Spinal cord (tissue), 1 donor: ENCODE measurements at regions not wholly inside any gene's neighbourhood (a gene's known extent, or its start where the extent isn't known, plus 50 kb on each side); places are given as distances from the start of the nearest gene placed in this dataset. TPM values are rescaled to one million over a fixed set of nuclear protein-coding genes. Genes with fewer than 3 reads are reported as not detected.

Source experiments
- small RNA-seq: library from RNA; depleted of rRNA; stranded (forward); fragments of <200 nt; gene quantifications from one replicate; pipeline ENCODE3, GENCODE V24; 2014; ENCODE audit warnings: low replicate concordance

Small RNAs in the stretch of these regions (small RNA-seq; reads per million reads assigned to genes)
- gene MIR1185-1 (0.22 reads per million, percentile 11 among the genes with 10 or more reads in this experiment), gene MIR1185-2 (0.14 reads per million), gene MIR1193 (not detected), gene MIR1197 (36.3 reads per million, percentile 97 among the genes with 10 or more reads in this experiment), gene MIR134 (83.7 reads per million, percentile 98 among the genes with 10 or more reads in this experiment), gene MIR154 (12.2 reads per million, percentile 96 among the genes with 10 or more reads in this experiment), gene MIR299 (15.3 reads per million, percentile 96 among the genes with 10 or more reads in this experiment), gene MIR300 (not detected), gene MIR323A (128 reads per million, percentile 98 among the genes with 10 or more reads in this experiment), gene MIR323B (15.6 reads per million, percentile 96 among the genes with 10 or more reads in this experiment), gene MIR329-1 (not detected), gene MIR329-2 (not detected), gene MIR369 (86.4 reads per million, percentile 98 among the genes with 10 or more reads in this experiment), gene MIR377 (25.7 reads per million, percentile 97 among the genes with 10 or more reads in this experiment), gene MIR379 (20.3 reads per million, percentile 97 among the genes with 10 or more reads in this experiment), gene MIR380 (13.6 reads per million, percentile 96 among the genes with 10 or more reads in this experiment), gene MIR381 (159 reads per million, percentile 98 among the genes with 10 or more reads in this experiment), gene MIR409 (537 reads per million, percentile 99 among the genes with 10 or more reads in this experiment), gene MIR411 (955 reads per million, percentile 99 among the genes with 10 or more reads in this experiment), gene MIR412 (74.7 reads per million, percentile 98 among the genes with 10 or more reads in this experiment), gene MIR485 (45.6 reads per million, percentile 97 among the genes with 10 or more reads in this experiment), gene MIR487A (59.1 reads per million, percentile 98 among the genes with 10 or more reads in this experiment), gene MIR487B (167 reads per million, percentile 98 among the genes with 10 or more reads in this experiment), gene MIR494 (8.5 reads per million, percentile 95 among the genes with 10 or more reads in this experiment), gene MIR495 (18.6 reads per million, percentile 97 among the genes with 10 or more reads in this experiment), gene MIR496 (7.4 reads per million, percentile 95 among the genes with 10 or more reads in this experiment), gene MIR539 (19.0 reads per million, percentile 97 among the genes with 10 or more reads in this experiment), gene MIR541 (9.2 reads per million, percentile 96 among the genes with 10 or more reads in this experiment), gene MIR543 (14.0 reads per million, percentile 96 among the genes with 10 or more reads in this experiment), gene MIR544A (not detected), gene MIR654 (767 reads per million, percentile 99 among the genes with 10 or more reads in this experiment), gene MIR655 (5.0 reads per million, percentile 94 among the genes with 10 or more reads in this experiment), gene MIR656 (5.6 reads per million, percentile 95 among the genes with 10 or more reads in this experiment), gene MIR668 (8.9 reads per million, percentile 96 among the genes with 10 or more reads in this experiment), gene MIR758 (25.5 reads per million, percentile 97 among the genes with 10 or more reads in this experiment), gene MIR889 (316 reads per million, percentile 99 among the genes with 10 or more reads in this experiment), gene RF00012 (0.06 reads per million), gene RF00181 (not detected), gene SNORD114-10 (4.1 reads per million, percentile 94 among the genes with 10 or more reads in this experiment), gene SNORD114-11 (4.0 reads per million, percentile 94 among the genes with 10 or more reads in this experiment), gene SNORD114-12 (16,933 reads per million, percentile 100 among the genes with 10 or more reads in this experiment), gene SNORD114-13 (7.4 reads per million, percentile 95 among the genes with 10 or more reads in this experiment), gene SNORD114-14 (161 reads per million, percentile 98 among the genes with 10 or more reads in this experiment), gene SNORD114-15 (31.8 reads per million, percentile 97 among the genes with 10 or more reads in this experiment), gene SNORD114-16 (not detected), gene SNORD114-17 (226 reads per million, percentile 99 among the genes with 10 or more reads in this experiment), gene SNORD114-18 (0.20 reads per million, percentile 6 among the genes with 10 or more reads in this experiment), gene SNORD114-19 (0.47 reads per million, percentile 53 among the genes with 10 or more reads in this experiment), gene SNORD114-20 (1,533 reads per million, percentile 99 among the genes with 10 or more reads in this experiment), gene SNORD114-21 (169 reads per million, percentile 98 among the genes with 10 or more reads in this experiment), gene SNORD114-22 (3,149 reads per million, percentile 100 among the genes with 10 or more reads in this experiment), gene SNORD114-23 (143 reads per million, percentile 98 among the genes with 10 or more reads in this experiment), gene SNORD114-24 (10.1 reads per million, percentile 96 among the genes with 10 or more reads in this experiment), gene SNORD114-25 (504 reads per million, percentile 99 among the genes with 10 or more reads in this experiment), gene SNORD114-26 (not detected), gene SNORD114-27 (not detected), gene SNORD114-28 (503 reads per million, percentile 99 among the genes with 10 or more reads in this experiment), gene SNORD114-29 (1.7 reads per million, percentile 88 among the genes with 10 or more reads in this experiment), gene SNORD114-30 (not detected), gene SNORD114-31 (0.39 reads per million, percentile 44 among the genes with 10 or more reads in this experiment), gene SNORD114-5 (5.0 reads per million, percentile 94 among the genes with 10 or more reads in this experiment), gene SNORD114-6 (0.10 reads per million), gene SNORD114-7 (not detected), gene SNORD114-9 (826 reads per million, percentile 99 among the genes with 10 or more reads in this experiment)
